ELF-1 (cell line): ENCODE measurements at regions not wholly inside any gene's neighbourhood (a gene's known extent, or its start where the extent isn't known, plus 50 kb on each side); places are given as distances from the start of the nearest gene placed in this dataset.
"Not testable (repeated sequence)": the region's sequence is repeated elsewhere in the genome, so short reads cannot be mapped to it uniquely, and the experiment has no call there.

Source experiments
- DNase-seq: peaks from one replicate; pipeline ENCODE4 v3.0.0-alpha.2; 2016; ENCODE audit warnings: low read depth, low spot score

- no peak for DNase-seq
These were observed 71.2 kb upstream of the PRR5 start for GRCh38 chr22:44630826-44631225.

- no peak for DNase-seq
These were observed 73.2 kb upstream of the PRR5 start for GRCh38 chr22:44628835-44629234.

- DNase-seq: no peak
These were observed 73.7 kb upstream of the PRR5 start for GRCh38 chr22:44628273-44628672.

DNA sequence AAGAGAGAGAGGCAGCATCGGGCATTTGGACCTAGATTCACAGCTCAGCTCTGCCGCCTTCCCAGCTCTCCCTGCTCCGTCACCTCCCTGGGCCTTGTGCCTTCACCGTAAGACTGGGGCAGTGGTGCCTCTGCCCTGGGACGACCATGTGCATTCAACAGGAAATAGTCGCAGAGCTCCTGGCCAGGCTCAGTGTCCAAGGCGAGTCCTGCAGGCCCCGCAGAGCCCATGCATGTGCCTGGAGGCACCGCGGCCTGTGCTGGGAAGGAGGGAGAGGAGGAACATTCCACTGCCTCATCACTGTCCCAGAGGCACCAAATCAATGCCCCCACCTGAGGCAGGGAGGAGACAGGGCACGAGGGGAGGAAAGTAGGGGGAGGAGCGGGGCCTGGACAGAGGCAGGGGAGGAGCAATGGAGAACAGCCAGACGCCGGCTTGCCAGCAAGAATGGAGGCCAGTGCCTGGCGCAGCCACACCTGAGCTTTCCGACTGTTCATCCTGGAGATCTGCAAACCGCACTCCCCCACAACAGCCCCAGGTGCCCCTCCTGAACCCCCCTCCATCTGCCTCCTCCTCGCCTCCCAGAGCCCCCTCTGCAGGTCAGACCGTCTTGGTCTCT is 74.4 kb upstream of the PRR5 start:
- peak; percentile 79 for DNase-seq

DNA sequence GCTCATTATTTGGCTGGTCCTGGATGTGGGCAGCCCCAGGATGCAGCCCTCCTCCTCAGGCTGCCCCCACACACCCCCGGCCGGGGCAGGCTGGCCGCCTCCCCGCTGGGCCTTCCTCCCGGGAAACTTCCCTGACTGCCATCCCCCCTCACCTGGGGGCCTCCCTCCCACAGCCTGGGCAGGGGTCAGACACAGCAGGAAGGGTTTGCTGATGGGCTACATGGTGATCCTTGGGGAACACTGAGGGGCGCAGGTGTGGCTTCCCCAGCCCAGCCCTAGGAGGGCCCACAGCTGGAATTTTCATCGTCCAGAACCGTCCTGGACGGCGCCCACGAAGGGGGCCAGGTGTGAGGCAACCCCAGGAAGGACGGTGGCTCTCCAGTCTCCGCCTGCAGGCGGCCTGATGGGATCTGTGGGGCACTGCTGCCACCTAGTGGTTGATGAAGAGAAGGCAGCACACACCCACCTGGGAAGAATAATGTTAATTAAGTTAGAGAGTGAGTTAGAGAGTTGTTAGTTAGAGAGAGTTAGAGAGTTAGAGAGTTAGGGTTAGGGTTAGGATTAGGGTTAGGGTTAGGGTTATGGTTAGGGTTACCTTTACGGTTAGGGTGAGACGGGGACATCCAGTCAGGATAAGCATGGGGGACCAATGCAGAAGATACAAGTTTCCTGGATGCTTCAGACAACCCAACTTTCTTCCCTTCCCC is 75.9 kb upstream of the PRR5 start:
- DNase-seq: peak; percentile 84

GRCh38 chr22:44625421-44625760 is 76.6 kb upstream of the PRR5 start:
- no peak for DNase-seq

DNA sequence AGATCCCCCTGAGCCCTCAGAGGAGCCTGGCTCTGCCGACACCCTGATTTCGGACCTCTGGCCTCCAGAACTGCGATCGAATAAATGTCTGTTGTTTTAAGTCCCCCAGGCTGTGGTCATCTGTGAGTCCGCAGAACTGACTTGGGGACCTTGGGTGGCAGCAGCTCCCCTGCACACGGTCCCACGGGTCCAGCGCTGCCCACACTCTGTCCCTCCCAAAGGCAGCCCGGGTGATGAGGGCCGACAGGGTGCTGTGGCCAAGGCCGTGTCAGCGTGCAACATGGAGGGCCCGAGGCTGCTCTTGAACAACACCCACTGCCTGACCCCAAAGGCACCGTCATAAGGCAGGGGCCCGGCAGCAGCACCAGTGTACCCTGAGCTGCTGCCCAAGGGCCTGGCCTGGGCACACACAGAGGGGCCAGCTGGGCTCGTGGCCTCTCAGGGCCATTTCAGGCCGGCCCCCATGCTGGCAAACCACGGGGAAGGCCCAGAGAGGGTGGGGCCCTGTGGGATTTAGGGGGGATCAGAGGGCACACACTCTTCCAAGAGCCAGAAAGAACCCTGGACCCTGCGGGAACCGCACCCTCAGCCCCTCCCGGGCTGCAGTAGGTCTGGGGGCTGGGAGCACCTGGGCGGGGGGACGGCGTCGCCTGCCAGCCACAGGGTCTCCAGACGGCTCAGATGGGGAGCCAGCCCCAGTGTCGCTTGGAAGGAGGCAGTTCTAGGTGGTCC is 77.1 kb upstream of the PRR5 start:
- no peak for DNase-seq

DNA sequence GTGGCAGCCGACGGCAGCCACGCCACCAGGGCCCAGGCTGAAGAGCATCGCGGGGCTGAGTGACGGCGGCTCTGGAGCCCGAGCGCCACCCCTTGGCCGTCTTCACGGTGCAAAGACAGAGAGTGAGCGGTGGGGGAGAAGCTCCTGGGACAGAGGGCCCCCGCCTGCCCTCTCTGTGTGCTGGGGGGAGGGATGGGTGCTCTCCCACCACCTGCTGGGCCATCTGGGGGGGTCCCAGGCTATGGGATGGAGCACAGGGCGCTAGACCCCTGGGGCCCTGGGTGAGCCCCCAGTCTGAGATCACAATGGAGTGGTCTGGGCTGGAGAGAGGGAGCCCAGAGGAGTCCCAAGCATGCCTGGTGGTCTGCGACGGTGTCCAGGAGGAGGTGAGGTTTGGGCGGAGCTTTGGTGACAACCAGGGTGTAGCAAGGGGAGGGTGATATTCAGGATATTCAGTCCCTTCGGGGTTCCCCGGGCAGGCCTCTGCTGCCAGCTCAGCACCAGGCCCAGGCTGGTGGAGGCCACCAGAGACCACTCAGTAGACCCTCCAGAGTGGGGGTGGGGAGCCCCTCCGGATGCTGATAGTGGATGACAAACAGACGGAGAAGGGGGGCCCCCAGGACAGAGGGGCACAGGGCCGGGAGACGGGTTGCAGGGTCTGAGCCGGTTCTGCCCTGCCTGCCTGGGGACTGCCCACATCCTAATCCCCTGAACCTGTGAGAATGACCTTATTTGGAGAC is 78.1 kb upstream of the PRR5 start:
- peak; percentile 41 for DNase-seq

DNA sequence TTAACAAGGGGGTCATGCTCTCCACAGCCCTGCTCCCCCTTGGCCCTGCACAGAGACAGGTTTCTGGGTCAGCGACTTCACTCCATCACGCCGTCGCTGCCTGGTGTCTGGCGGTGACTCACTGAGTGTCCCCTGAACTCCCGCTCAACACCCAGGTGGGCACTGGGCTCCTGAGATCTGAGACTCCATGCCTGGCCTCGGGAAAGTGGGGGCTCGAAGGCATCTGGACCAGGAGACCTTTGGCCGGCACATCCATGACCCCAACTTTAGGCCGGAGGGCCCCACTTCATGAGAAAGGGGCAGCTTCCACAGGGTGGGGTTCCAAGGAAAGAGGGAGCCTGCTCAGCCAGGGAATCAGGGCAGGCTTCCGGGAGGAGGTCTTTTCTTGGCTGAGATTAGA is 79.3 kb upstream of the PRR5 start:
- no peak for DNase-seq

- DNase-seq: peak; percentile 49
These were observed 79.9 kb upstream of the PRR5 start for GRCh38 chr22:44622147-44622427.

- DNase-seq: no peak
These were observed 80.4 kb upstream of the PRR5 start for GRCh38 chr22:44621401-44622146.

DNA sequence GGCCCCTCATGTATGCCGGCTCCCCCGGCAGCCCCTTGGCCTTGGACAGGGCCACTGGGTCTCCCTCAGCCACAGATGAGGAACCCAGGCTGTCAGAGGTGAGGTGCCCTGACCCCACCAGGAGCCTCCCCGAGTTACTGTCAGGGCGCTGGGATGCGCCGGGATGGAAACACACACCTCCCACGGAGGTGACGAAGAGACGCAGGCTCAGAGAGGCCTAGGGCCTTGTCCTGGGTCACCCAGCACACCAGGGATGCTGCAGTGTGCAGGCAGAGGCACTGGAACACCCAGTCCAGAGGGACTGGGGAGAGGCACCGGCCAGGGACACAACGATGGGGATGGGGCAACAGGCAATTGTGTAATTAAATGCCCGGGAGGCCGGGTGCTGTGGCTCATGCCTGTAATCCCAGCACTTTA is 81.2 kb upstream of the PRR5 start:
- DNase-seq: no peak

- DNase-seq: peak; percentile 78
These were observed 81.7 kb upstream of the PRR5 start for GRCh38 chr22:44620129-44620840.

DNA sequence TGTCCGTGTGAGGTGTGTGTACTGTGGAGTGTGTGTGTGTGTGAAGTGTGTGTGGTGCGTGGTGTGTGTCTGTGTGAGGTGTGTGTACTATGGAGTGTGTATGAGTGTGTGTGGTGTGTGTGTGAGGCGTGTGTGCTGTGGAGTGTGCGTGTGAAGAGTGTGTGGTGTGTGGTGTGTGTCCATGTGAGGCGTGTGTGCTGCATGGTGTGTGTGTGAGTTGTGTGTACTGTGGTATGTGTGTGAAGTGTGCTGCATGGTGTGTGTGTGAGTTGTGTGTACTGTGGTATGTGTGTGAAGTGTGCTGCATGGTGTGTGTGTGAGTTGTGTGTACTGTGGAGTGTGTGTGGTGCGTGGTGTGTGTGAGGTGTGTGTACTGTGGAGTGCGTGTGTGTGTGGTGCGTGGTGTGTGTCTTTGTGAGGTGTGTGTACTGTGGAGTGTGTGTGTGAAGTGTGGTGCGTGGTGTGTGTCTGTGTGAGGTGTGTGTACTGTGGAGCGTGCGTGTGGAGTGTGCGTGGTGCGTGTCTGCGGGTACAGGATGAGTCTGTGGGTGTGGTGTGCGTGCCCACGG is 82.4 kb upstream of the PRR5 start:
- DNase-seq: not testable (repeated sequence)

GRCh38 chr22:44618910-44619309 is 83.1 kb upstream of the PRR5 start:
- DNase-seq: not testable (repeated sequence)

- no peak for DNase-seq
These were observed 83.6 kb upstream of the PRR5 start for GRCh38 chr22:44618400-44618799.

GRCh38 chr22:44617828-44618227 is 84.2 kb upstream of the PRR5 start:
- no peak for DNase-seq

DNA sequence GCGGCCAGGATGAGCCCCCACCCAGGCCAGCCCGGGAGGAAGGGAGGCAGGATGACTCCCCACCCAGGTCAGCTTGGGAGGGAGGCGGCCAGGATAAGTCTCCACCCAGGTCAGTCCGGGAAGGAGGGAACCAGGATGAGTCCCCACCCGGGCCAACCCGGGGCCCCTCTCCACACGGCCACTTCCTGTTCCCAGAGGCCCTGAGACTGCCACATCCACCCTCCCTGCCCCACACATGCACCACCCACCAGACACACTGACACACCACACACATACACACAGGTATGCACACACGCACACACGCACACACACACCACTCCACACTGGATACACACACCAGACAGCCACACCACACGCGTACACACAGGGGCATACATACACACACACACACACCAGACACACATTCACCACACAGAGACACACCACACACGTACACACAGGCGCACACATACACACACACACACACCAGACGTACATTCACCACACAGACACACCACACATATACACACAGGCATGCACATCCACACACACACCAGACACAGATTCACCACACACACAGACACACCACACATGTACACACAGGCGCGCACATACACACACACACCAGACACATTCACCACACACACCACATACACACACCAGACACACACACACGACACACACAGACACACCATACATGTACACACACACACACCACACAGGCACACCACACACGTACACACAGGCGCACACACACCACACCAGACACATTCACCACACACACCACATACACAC is 84.9 kb upstream of the PRR5 start:
- no peak for DNase-seq

DNA sequence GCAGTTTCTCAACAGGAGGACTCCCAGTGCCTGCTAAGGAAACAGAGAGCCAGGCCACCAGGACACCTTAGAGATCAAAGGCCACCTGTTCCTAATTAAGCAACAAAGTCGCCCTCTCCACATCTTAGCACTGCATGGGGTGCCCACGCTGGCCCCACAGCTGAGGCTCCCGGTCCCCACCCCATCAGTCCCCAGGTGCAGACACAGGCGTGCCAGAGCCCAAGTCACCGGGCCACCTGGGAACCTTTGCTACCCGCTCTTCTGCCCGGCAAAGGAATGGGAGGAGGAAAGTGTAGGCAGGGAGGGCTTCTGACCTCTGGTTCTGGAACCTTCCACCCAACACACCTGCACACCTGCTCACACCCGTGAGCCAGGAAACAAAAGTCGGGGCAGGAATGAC is 85.5 kb upstream of the PRR5 start:
- DNase-seq: no peak

GRCh38 chr22:44615602-44616180 is 86.3 kb upstream of the PRR5 start:
- no peak for DNase-seq
